HG02798 (cell line): ENCODE measurements at regions not wholly inside any gene's neighbourhood (a gene's known extent, or its start where the extent isn't known, plus 50 kb on each side); places are given as distances from the start of the nearest gene placed in this dataset.

ENCODE experiments used
- ATAC-seq: cut with Tn5 transposase; IDR thresholded peaks from one replicate; pipeline ENCODE4 v1.9.1; 2021; ENCODE audit warnings: mild to moderate bottlenecking; ENCODE audit not compliant: unreplicated experiment, poor library complexity

DNA sequence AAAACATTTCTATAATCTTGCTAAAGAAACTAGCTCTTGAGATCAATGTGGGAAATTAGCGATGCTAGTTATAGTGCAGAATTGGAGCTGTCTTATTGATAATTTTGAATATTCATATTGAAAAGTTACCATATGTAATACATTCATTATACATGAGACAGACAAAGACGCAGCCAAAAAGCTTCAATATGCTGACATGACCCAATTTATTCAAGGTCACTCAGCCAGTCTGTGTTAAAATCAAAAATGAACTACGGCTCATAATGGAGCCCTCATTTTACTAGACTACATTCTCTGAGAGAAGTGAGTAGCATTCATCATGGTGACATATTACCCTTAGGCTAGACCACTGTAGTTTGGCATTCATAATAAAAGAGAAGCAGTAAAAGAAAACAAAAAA is 107.3 kb upstream of the GABRG2 start:
- ATAC-seq, result no peak

DNA sequence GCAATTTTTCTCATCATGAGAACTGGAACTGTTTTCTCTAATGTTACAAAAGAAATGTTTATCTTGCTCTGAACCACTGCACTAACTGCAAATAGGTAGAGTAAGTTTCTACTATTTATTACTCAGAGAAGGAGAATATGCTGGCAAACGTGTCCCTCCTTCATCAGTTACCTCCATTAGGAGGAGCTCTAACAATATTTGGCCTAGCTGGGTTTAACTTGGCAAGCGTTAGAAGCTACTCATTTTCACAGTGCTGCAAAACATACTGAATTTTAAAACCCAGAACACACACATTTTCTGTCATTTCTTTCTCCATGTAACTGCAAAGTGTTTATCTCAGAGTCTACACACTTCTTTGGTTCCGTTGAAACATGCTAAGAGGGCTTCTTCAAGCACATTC is 101.0 kb upstream of the GABRG2 start:
- peak; percentile 38 for ATAC-seq

DNA sequence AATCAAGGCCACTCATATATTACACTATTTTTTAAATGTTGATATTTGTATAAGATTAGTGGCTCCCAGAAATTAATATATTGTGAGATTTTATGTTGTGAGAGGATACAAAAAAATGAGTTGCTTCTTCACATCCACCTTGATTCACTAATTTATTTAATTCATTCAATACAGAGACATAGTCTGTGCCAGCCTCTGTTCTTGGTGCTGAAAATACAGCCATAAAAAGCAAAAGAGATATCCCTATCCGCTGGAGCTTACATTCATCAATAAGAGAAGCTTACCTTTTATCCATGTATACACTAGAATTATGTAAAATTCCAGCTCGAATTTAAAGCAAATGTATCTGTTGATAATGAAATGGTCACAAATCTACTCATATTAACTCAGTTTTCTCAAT is 92.2 kb upstream of the GABRG2 start:
- ATAC-seq, result no peak

DNA sequence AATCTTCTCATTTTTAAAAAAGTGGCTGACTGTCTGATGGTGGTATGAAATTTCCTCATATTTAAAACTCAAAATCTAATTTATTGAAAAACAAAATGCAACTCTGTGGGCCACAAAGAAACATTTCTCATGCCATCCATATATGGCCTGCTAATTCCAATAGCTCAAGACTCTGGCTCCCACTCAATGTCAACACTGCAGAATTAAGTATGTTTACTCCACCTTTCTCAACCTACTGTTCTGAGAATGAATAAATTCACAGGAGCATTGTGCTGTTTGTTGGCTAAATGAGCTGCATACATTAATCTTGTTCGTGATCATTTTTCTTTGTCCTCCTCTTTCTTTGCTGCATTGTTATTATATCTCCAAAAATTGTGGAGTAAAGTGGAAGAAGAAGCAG is 79.5 kb upstream of the GABRG2 start:
- no peak for ATAC-seq
